GM23338 (cell line): ENCODE measurements at regions not wholly inside any gene's neighbourhood (a gene's known extent, or its start where the extent isn't known, plus 50 kb on each side); places are given as distances from the start of the nearest gene placed in this dataset.

Source experiments
- ATAC-seq: fragments of 200-7000 bp; cut with Tn5 transposase; 3 replicates; pipeline ENCODE4 v1.9.1; 2020
- DNase-seq: peaks from one replicate; pipeline ENCODE4 v3.0.0-alpha.2; 2015; ENCODE audit warnings: low spot score
- H2AFZ ChIP-seq: fragments of 200-600 bp; sonication (generic); 2 replicates; pipeline ENCODE4 v1.8.0; 2016; ENCODE audit warnings: antibody characterized with exemption, mild to moderate bottlenecking, moderate library complexity
- H3F3A ChIP-seq: fragments of 200-600 bp; sonication (generic); replicated peaks from 2 replicates; pipeline ENCODE4 v1.8.0; 2017; ENCODE audit warnings: antibody characterized with exemption, mixed run types, low read depth
- H3K27ac ChIP-seq: fragments of 200-600 bp; sonication (generic); 2 replicates; pipeline ENCODE4 v1.6.1; 2016; ENCODE audit warnings: low read depth
- H3K27me3 ChIP-seq: fragments of 200-600 bp; sonication (generic); 2 replicates; pipeline ENCODE4 v1.8.0; 2016; ENCODE audit warnings: mild to moderate bottlenecking, mixed run types, moderate library complexity; ENCODE audit not compliant: insufficient read depth
- H3K36me3 ChIP-seq: fragments of 200-600 bp; sonication (generic); 2 replicates; pipeline ENCODE4 v1.8.0; 2016; ENCODE audit warnings: mild to moderate bottlenecking; ENCODE audit not compliant: insufficient read depth
- H3K4me1 ChIP-seq: fragments of 200-600 bp; sonication (generic); 2 replicates; pipeline ENCODE4 v1.8.0; 2016; ENCODE audit warnings: mild to moderate bottlenecking, moderate library complexity; ENCODE audit not compliant: insufficient read depth
- H3K4me2 ChIP-seq: fragments of 200-600 bp; sonication (generic); 2 replicates; pipeline ENCODE4 v1.7.1; 2017; ENCODE audit warnings: mixed run types
- H3K4me3 ChIP-seq: fragments of 200-600 bp; sonication (generic); 2 replicates; pipeline ENCODE4 v1.6.1; 2016; ENCODE audit warnings: mixed run types
- H3K79me2 ChIP-seq: fragments of 200-600 bp; sonication (generic); replicated peaks from 2 replicates; pipeline ENCODE4 v1.8.0; 2017; ENCODE audit warnings: mild to moderate bottlenecking; ENCODE audit not compliant: insufficient read depth
- H3K9me2 ChIP-seq: fragments of 200-600 bp; sonication (generic); 2 replicates; pipeline ENCODE4 v1.8.0; 2017; ENCODE audit not compliant: insufficient read depth
- H4K20me1 ChIP-seq: fragments of 200-600 bp; sonication (generic); replicated peaks from 2 replicates; pipeline ENCODE4 v1.8.0; 2017; ENCODE audit warnings: mild to moderate bottlenecking; ENCODE audit not compliant: insufficient read depth
- H3K27ac Mint-ChIP-seq: 2 replicates; pipeline ENCODE4 v1.8.0; 2020; ENCODE audit warnings: inconsistent platforms, mild to moderate bottlenecking, moderate library complexity, mixed read lengths
- H3K27me3 Mint-ChIP-seq: 3 replicates; pipeline ENCODE4 v1.8.0; 2022; ENCODE audit warnings: low read depth, mild to moderate bottlenecking, moderate library complexity, mixed read lengths, inconsistent platforms; ENCODE audit not compliant: insufficient read depth, poor library complexity
- H3K36me3 Mint-ChIP-seq: 3 replicates; pipeline ENCODE4 v1.8.0; 2021; ENCODE audit warnings: low read depth, mild to moderate bottlenecking, inconsistent platforms, moderate library complexity, mixed read lengths
- H3K4me1 Mint-ChIP-seq: 3 replicates; pipeline ENCODE4 v1.8.0; 2020; ENCODE audit warnings: mild to moderate bottlenecking, inconsistent platforms, mixed read lengths
- H3K4me3 Mint-ChIP-seq: 3 replicates; pipeline ENCODE4 v1.8.0; 2021; ENCODE audit warnings: moderate library complexity, mild to moderate bottlenecking, inconsistent platforms, mixed read lengths
- H3K9me3 Mint-ChIP-seq: 3 replicates; pipeline ENCODE4 v1.8.0; 2020; ENCODE audit warnings: moderate library complexity, mild to moderate bottlenecking, inconsistent platforms, mixed read lengths
- ETS1 ChIP-seq: IDR thresholded peaks from 2 replicates; pipeline ENCODE4 v1.6.1; 2016; ENCODE audit warnings: antibody characterized with exemption
- JUNB ChIP-seq: IDR thresholded peaks from one replicate; pipeline ENCODE4 v1.6.1; 2016; ENCODE audit warnings: antibody characterized with exemption; ENCODE audit not compliant: unreplicated experiment
- NANOG ChIP-seq: IDR thresholded peaks from 2 replicates; pipeline ENCODE4 v1.6.1; 2016; ENCODE audit warnings: antibody characterized with exemption, borderline replicate concordance
- REST ChIP-seq: IDR thresholded peaks from one replicate; pipeline ENCODE4 v1.6.1; 2018; ENCODE audit warnings: antibody characterized with exemption; ENCODE audit not compliant: unreplicated experiment
- STAT1 ChIP-seq: IDR thresholded peaks from one replicate; pipeline ENCODE4 v1.6.1; 2016; ENCODE audit warnings: antibody characterized with exemption; ENCODE audit not compliant: unreplicated experiment
- ZNF331 ChIP-seq: fragments of 250-450 bp; sonication (Bioruptor Pico); IDR thresholded peaks from 2 replicates; pipeline ENCODE4 v1.5.0; 2020; ENCODE audit warnings: low read depth, mild to moderate bottlenecking, moderate library complexity
- ZNF462 ChIP-seq: fragments of 250-450 bp; sonication (Bioruptor Pico); IDR thresholded peaks from 2 replicates; pipeline ENCODE4 v1.5.0; 2020; ENCODE audit warnings: mild to moderate bottlenecking, moderate library complexity
- TF ChIP-seq, protein P1 (sequence below), 2 experiments: fragments of 200-600 bp in 1 of 2; sonication (generic) in 1 of 2; conservative IDR thresholded peaks; 2 replicates each; pipeline versions ENCODE4 v1.5.1 to v1.6.1; 2016 to 2017; ENCODE audit warnings: antibody characterized with exemption in 2 of 2, low read depth in 2 of 2, mild to moderate bottlenecking in 2 of 2, moderate library complexity in 1 of 2

DNA sequence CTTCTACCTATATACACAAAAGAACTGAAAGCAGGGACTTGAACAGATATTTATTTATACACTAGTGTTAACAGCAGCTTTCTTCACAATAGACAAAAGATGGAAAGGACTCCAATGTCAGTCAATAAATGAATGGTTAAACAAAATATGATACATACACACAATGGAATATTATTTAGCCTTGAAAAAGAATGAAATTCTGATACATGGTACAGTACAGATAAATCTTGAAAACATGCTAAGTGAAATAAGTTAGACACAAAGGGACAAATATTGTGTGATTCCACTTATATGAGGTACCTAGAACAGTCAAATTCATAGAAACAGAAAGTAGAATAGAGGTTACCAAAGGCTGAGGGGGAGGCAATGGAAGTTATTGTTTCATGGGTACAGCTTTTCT, 79.8 kb upstream of the ADTRP start:
- DNase-seq (no peak), ATAC-seq (no peak)
- no peaks in the 10 kb centered on the region for H4K20me1 ChIP-seq
- no peaks in the 10 kb centered on the region for H3K4me1 ChIP-seq
- TF ChIP-seq NANOG (no peak), ZNF331 (CRISPR knock-in tag) (no peak), JUNB (no peak), STAT1 (no peak), ZNF462 (no peak), ETS1 (no peak), REST (no peak)
- TF ChIP-seq, protein P1, sequence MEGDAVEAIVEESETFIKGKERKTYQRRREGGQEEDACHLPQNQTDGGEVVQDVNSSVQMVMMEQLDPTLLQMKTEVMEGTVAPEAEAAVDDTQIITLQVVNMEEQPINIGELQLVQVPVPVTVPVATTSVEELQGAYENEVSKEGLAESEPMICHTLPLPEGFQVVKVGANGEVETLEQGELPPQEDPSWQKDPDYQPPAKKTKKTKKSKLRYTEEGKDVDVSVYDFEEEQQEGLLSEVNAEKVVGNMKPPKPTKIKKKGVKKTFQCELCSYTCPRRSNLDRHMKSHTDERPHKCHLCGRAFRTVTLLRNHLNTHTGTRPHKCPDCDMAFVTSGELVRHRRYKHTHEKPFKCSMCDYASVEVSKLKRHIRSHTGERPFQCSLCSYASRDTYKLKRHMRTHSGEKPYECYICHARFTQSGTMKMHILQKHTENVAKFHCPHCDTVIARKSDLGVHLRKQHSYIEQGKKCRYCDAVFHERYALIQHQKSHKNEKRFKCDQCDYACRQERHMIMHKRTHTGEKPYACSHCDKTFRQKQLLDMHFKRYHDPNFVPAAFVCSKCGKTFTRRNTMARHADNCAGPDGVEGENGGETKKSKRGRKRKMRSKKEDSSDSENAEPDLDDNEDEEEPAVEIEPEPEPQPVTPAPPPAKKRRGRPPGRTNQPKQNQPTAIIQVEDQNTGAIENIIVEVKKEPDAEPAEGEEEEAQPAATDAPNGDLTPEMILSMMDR (conservative IDR thresholded peaks at IDR 0.05; ENCODE audit: low read depth in 2 of 2), result no peak
- no peaks in the 10 kb centered on the region for H3K36me3 ChIP-seq
- H3K9me2 ChIP-seq, result no peaks in the 10 kb centered on the region
- no peak overlapping the region for H3K4me2 ChIP-seq
- no peaks in the 10 kb centered on the region for H3K79me2 ChIP-seq
- no peaks in the 10 kb centered on the region for H3F3A ChIP-seq
- no peaks in the 10 kb centered on the region for H3K27me3 ChIP-seq
- H3K27ac ChIP-seq, result no peak overlapping the region
- no peak overlapping the region for H2AFZ ChIP-seq
- Mint-ChIP-seq H3K4me1 (no peaks in the 10 kb centered on the region), H3K27ac (no peak overlapping the region), H3K4me3 (no peak overlapping the region), H3K9me3 (no peaks in the 10 kb centered on the region), H3K27me3 (peaks cover 1% of the 10 kb centered on the region), H3K36me3 (no peaks in the 10 kb centered on the region)
- no peak overlapping the region for H3K4me3 ChIP-seq
